ENCODE measurements at regions not wholly inside any gene's neighbourhood (a gene's known extent, or its start where the extent isn't known, plus 50 kb on each side); places are given as distances from the start of the nearest gene placed in this dataset.

DNA sequence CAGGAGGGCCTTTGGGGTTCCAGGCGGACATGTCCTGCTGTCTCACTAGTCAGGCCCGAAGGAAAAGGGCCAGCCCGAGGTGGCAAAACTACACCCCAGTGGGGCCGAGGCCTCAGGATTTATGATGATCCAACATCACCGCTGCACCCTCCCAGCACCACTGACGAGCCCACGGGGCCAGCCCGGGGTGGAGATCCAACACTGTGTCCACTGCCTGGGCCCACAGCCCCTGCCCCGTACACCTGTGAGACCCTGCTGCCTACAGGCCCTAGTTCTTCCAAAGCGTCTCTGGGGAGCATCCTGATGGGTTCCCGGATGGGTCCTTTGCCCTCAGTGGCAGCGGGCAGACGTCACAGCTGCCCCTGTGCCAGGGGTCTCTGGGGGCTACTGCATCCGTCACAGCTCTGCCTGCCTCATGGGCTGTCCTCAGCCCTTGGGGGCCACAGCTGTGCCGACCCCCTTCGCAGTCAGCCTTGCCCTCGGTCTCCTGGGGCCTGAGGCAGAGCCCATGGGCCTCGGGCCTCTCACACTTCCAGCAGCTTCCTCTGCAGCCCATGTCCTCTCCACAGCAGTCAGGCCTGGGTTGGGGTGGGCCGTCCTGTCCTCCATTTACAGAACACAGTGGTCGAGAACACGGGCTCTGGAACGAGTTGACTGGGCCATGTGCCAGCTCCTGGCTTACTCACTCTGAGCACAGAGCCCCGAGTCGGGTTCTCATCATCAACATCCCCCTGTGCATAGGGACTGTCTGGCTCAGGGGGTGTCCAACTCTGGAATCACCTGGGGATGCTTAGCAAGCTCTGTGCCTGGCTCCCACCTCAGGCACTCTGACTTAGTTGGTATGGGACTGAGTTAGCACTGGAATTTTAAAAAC is 64.9 kb downstream of the FOXL3 start:
- no peak for DNase-seq
- Histone ChIP-seq H3K36me3 (no peaks in the 10 kb centered on the region), H3K27ac (no peak overlapping the region), H3K27me3 (peaks cover 0 to 32% (median under 1%) of the 10 kb centered on the region in 9 donors), H3K4me3 (no peak overlapping the region), H3K4me1 (peaks cover 0 to 2% (median 0%) of the 10 kb centered on the region in 12 donors), H3K9me3 (peaks cover 0 to 10% (median 0%) of the 10 kb centered on the region in 12 donors)
- WGBS, 4 donors = 74 to 84% (median 84%) methylated on average over 7 to 24 of the region's 24 CpGs
- TF ChIP-seq, protein P1, sequence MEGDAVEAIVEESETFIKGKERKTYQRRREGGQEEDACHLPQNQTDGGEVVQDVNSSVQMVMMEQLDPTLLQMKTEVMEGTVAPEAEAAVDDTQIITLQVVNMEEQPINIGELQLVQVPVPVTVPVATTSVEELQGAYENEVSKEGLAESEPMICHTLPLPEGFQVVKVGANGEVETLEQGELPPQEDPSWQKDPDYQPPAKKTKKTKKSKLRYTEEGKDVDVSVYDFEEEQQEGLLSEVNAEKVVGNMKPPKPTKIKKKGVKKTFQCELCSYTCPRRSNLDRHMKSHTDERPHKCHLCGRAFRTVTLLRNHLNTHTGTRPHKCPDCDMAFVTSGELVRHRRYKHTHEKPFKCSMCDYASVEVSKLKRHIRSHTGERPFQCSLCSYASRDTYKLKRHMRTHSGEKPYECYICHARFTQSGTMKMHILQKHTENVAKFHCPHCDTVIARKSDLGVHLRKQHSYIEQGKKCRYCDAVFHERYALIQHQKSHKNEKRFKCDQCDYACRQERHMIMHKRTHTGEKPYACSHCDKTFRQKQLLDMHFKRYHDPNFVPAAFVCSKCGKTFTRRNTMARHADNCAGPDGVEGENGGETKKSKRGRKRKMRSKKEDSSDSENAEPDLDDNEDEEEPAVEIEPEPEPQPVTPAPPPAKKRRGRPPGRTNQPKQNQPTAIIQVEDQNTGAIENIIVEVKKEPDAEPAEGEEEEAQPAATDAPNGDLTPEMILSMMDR (IDR thresholded peaks at IDR 0.05) = no peak
- no peak for TF ChIP-seq POLR2A (IDR thresholded peaks at IDR 0.05)
- intact Hi-C loops (cut with DNase I) = no loop called here
- no peak for ATAC-seq

DNA sequence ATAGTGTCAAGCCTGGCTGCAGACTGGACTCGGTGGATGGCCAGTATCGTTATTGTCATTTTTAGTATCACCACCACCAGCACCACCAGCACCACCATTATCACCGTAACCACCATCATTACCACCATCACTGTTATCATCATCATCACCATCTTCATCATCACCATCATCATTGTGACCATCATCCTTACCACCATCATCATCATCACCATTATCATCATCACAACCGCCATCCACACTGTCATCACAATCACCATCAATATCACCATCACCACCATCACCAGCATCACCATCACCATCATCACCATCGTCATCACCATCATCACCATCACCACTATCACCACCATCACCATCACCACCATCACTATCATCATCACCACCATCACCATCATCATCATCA is 65.6 kb downstream of the FOXL3 start:
- no peak for DNase-seq
- H3K27me3 ChIP-seq = peaks cover 0 to 39% (median 8%) of the 10 kb centered on the region in 9 donors
- intact Hi-C loops (cut with DNase I) = no loop called here
- H3K9me3 ChIP-seq = peaks cover 0 to 10% (median 0%) of the 10 kb centered on the region in 12 donors
- no peak overlapping the region for H3K27ac ChIP-seq
- no peak for ATAC-seq
- H3K36me3 ChIP-seq = no peaks in the 10 kb centered on the region
- H3K4me3 ChIP-seq = no peak overlapping the region
- no peak for TF ChIP-seq POLR2A (IDR thresholded peaks at IDR 0.05)
- TF ChIP-seq, protein P1 (IDR thresholded peaks at IDR 0.05) = no peak
- 95 to 97% (median 97%) methylated on average over 5 of the region's 5 CpGs for WGBS, 4 donors
- peaks cover 0 to 7% (median 0%) of the 10 kb centered on the region in 12 donors for H3K4me1 ChIP-seq

DNA sequence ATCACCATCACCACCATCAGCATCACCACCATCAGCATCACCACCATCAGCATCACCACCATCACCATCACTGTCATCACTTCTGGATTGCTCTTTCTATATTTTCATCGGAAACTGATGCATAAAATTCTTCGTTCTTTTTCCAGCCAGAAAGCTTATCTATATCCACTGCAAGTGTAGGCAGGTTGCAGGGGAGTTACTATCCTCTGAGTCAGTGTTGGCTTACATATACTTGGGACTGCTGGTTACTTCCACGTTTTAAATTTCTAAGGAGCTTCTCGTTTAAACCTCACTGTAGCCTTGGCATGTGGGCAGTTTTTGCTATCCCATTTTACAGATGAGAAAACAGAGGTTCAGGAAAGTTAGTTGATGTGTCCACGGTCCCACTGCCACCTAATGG is 66.1 kb downstream of the FOXL3 start:
- H3K27ac ChIP-seq = no peak overlapping the region
- H3K36me3 ChIP-seq = no peaks in the 10 kb centered on the region
- no peak for ATAC-seq
- intact Hi-C loops (cut with DNase I) = no loop called here
- H3K4me1 ChIP-seq = peaks cover 0 to 7% (median 0%) of the 10 kb centered on the region in 12 donors
- DNase-seq = no peak
- H3K27me3 ChIP-seq = peaks cover 0 to 42% (median 10%) of the 10 kb centered on the region in 9 donors
- TF ChIP-seq, protein P1 (IDR thresholded peaks at IDR 0.05) = no peak
- H3K9me3 ChIP-seq = peaks cover 0 to 10% (median 0%) of the 10 kb centered on the region in 12 donors
- no peak overlapping the region for H3K4me3 ChIP-seq
- 83 to 90% (median 86%) methylated on average over 5 of the region's 5 CpGs for WGBS, 4 donors

DNA sequence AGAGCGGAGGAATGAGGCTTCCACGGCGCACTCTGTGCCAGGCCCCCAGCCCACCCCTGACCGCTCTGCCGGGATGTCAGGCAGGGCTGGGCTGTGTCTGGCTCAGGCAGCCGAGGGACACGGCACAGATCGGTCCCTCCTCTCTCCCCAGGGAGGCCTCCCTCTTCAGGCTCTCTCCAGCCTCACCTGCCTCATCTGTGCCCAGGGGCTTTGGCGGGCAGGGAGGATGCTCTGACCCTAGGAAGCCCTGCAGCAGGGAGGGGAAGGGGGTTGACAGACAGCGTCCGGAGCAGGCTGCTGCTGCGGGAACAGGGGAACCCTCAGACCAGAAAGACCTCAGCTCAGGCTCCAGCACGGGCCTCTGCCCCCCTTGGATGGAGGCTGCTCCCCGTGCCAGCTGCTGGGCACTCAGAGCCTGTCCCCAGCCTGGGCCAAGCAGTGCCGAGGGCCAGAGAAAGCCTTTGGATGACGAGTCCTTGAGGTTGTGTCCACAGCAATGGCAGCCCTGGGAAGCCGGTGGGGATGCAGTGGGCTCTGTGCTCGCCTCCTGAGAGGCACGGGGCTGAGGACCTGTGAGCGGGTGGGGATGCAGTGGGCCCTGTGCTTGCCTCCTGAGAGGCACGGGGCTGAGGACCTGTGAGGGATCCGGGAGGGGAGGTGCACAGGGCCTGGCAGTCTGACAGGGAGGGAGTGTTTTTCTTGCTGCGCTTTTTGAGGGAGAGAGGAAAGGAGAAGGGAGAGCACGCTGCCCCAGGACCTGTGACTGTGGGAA is 66.9 kb downstream of the FOXL3 start:
- Histone ChIP-seq H3K27me3 (peaks cover 0 to 38% (median 10%) of the 10 kb centered on the region in 9 donors), H3K36me3 (no peaks in the 10 kb centered on the region), H3K9me3 (peaks cover 0 to 10% (median 0%) of the 10 kb centered on the region in 12 donors), H3K27ac (no peak overlapping the region), H3K4me3 (no peak overlapping the region), H3K4me1 (peaks cover 0 to 9% (median under 1%) of the 10 kb centered on the region in 12 donors)
- ATAC-seq = peak in 2 of 4 donors; percentile 33 to 35
- TF ChIP-seq POLR2A (IDR thresholded peaks at IDR 0.05) = no peak
- TF ChIP-seq, protein P1 (IDR thresholded peaks at IDR 0.05) = no peak
- intact Hi-C loops (cut with DNase I) = no loop called here
- 73 to 83% (median 78%) methylated on average over 17 to 24 of the region's 24 CpGs for WGBS, 4 donors
- no peak for DNase-seq

All from heart left ventricle (tissue), 16 donors.